H1 (cell line): ENCODE measurements at regions not wholly inside any gene's neighbourhood (a gene's known extent, or its start where the extent isn't known, plus 50 kb on each side); places are given as distances from the start of the nearest gene placed in this dataset.

Experiments used
- CTCF ChIA-PET: fragments of 300-600 bp; sonication (Branson Sonifier 250); formaldehyde crosslinking; loops from one replicate; lab custom pipeline; 2021; ENCODE audit not compliant: partially characterized antibody; lab: Charles Lee
- POLR2A ChIA-PET: fragments of 300-600 bp; sonication (Branson Sonifier 250); formaldehyde crosslinking; loops from one replicate; lab custom pipeline; 2021; ENCODE audit warnings: inconsistent platforms; ENCODE audit not compliant: partially characterized antibody; lab: Charles Lee
- DNase-seq, 2 experiments: peaks; one replicate each; pipeline versions ENCODE4 v3.0.0 to v3.0.0-alpha.2; 2010 to 2022; ENCODE audit warnings: low spot score in 2 of 2, low read depth in 1 of 2, mixed read lengths in 1 of 2
- FAIRE-seq: peaks from 2 replicates; lab custom pipeline; 2011; peaks lifted over from hg19 to GRCh38; lab: Jason Lieb, UNC
- H2AFZ ChIP-seq: 2 replicates; pipeline ENCODE4 v1.8.1; 2012; ENCODE audit warnings: low read length, inconsistent platforms
- H2AK5ac ChIP-seq: 2 replicates; pipeline ENCODE4 v1.6.1; 2013; ENCODE audit warnings: low read depth, low read length
- H2BK120ac ChIP-seq: replicated peaks from 2 replicates; pipeline ENCODE3; 2013; ENCODE audit warnings: low read depth, low read length, inconsistent platforms
- H2BK12ac ChIP-seq: 2 replicates; pipeline ENCODE4 v1.6.1; 2013; ENCODE audit warnings: low read depth, low read length
- H2BK15ac ChIP-seq: 2 replicates; pipeline ENCODE4 v1.6.1; 2013; ENCODE audit warnings: low read length
- H2BK20ac ChIP-seq: 2 replicates; pipeline ENCODE4 v1.6.1; 2013; ENCODE audit warnings: low read length
- H2BK5ac ChIP-seq: 2 replicates; pipeline ENCODE4 v1.6.1; 2013; ENCODE audit warnings: low read depth, low read length
- H3K14ac ChIP-seq: 2 replicates; pipeline ENCODE4 v1.6.1; 2013; ENCODE audit warnings: inconsistent platforms; ENCODE audit not compliant: insufficient read length
- H3K18ac ChIP-seq: 2 replicates; pipeline ENCODE4 v1.6.1; 2013; ENCODE audit warnings: low read length; ENCODE audit errors: extremely low read depth
- H3K23ac ChIP-seq: 2 replicates; pipeline ENCODE4 v1.6.1; 2013; ENCODE audit warnings: inconsistent platforms; ENCODE audit not compliant: insufficient read length
- H3K23me2 ChIP-seq: 2 replicates; pipeline ENCODE4 v1.6.1; 2013; ENCODE audit warnings: low read depth, low read length
- H3K27ac ChIP-seq: 2 replicates; pipeline ENCODE4 v1.6.1; 2011; ENCODE audit warnings: low read depth, low read length, inconsistent platforms
- H3K27me3 ChIP-seq, 4 experiments: replicated peaks in 1 of 4; 1 replicate in 1 of 4; 2 replicates in 3 of 4; pipeline versions ENCODE4 v1.6.1 to v1.8.1; 2011 to 2013; ENCODE audit warnings: low read length in 3 of 4, mild to moderate bottlenecking in 3 of 4, inconsistent platforms in 2 of 4, mixed read lengths in 2 of 4, moderate library complexity in 1 of 4; ENCODE audit not compliant: control insufficient read depth in 3 of 4, insufficient read depth in 3 of 4; ENCODE audit errors: extremely low read depth in 1 of 4
- H3K36me3 ChIP-seq, 4 experiments: 2 replicates each; pipeline versions ENCODE4 v1.6.1 to v1.8.1; 2011 to 2013; ENCODE audit warnings: mild to moderate bottlenecking in 4 of 4, low read length in 3 of 4, moderate library complexity in 2 of 4, control low read depth in 1 of 4, inconsistent platforms in 1 of 4; ENCODE audit not compliant: insufficient read depth in 4 of 4, control insufficient read depth in 2 of 4
- H3K4ac ChIP-seq: replicated peaks from 2 replicates; pipeline ENCODE3; 2013; ENCODE audit warnings: low read length, low read depth, mixed read lengths, inconsistent platforms; ENCODE audit not compliant: insufficient read length
- H3K4me1 ChIP-seq, 4 experiments: replicated peaks in 1 of 4; 1 replicate in 1 of 4; 2 replicates in 3 of 4; pipeline versions ENCODE4 v1.6.1 to v1.8.1; 2011 to 2013; ENCODE audit warnings: low read length in 3 of 4, inconsistent platforms in 2 of 4, mixed read lengths in 1 of 4; ENCODE audit not compliant: insufficient read depth in 4 of 4, control insufficient read depth in 3 of 4
- H3K4me2 ChIP-seq, 2 experiments: 2 replicates each; pipeline versions ENCODE4 v1.6.1 to v1.8.1; 2011 to 2013; ENCODE audit warnings: low read depth in 2 of 2, low read length in 2 of 2, control low read depth in 1 of 2, inconsistent platforms in 1 of 2, mild to moderate bottlenecking in 1 of 2; ENCODE audit not compliant: insufficient read depth in 1 of 2
- H3K4me3 ChIP-seq, 4 experiments: fragments of 200-600, 300-600 bp in 1 of 4; sonication (generic), shearing (Covaris generic), sonication (Bioruptor Twin) in 1 of 4; 2 replicates each; pipeline versions ENCODE4 v1.5.1 to v1.8.1; 2011 to 2016; ENCODE audit warnings: low read length in 4 of 4, low read depth in 3 of 4, control low read depth in 2 of 4, inconsistent platforms in 2 of 4, mild to moderate bottlenecking in 2 of 4, mixed read lengths in 1 of 4, moderate library complexity in 1 of 4; ENCODE audit not compliant: insufficient read depth in 2 of 4; ENCODE audit errors: extremely low read depth in 1 of 4
- H3K56ac ChIP-seq: replicated peaks from 2 replicates; pipeline ENCODE3; 2013; ENCODE audit warnings: low read depth, mild to moderate bottlenecking, mixed read lengths, low read length, inconsistent platforms; ENCODE audit not compliant: insufficient read length
- H3K79me1 ChIP-seq: 2 replicates; pipeline ENCODE4 v1.6.1; 2013; ENCODE audit warnings: low read depth, low read length, control low read depth
- H3K79me2 ChIP-seq, 2 experiments: 2 replicates each; pipeline versions ENCODE4 v1.6.1 to v1.8.1; 2012 to 2013; ENCODE audit warnings: low read length in 2 of 2, mild to moderate bottlenecking in 2 of 2, inconsistent platforms in 1 of 2; ENCODE audit not compliant: insufficient read depth in 2 of 2, control insufficient read depth in 1 of 2
- H3K9ac ChIP-seq, 4 experiments: replicated peaks in 1 of 4; 1 replicate in 1 of 4; 2 replicates in 3 of 4; pipeline versions ENCODE4 v1.6.1 to v1.8.1; 2011 to 2013; ENCODE audit warnings: low read depth in 3 of 4, low read length in 3 of 4, control low read depth in 2 of 4, mild to moderate bottlenecking in 2 of 4, moderate library complexity in 2 of 4, inconsistent platforms in 1 of 4; ENCODE audit errors: extremely low read depth in 1 of 4
- H3K9me3 ChIP-seq, 2 experiments: 2 replicates each; pipeline versions ENCODE4 v1.6.1 to v1.8.1; 2012 to 2013; ENCODE audit warnings: mild to moderate bottlenecking in 2 of 2, moderate library complexity in 2 of 2, control low read depth in 1 of 2, inconsistent platforms in 1 of 2, low read depth in 1 of 2, low read length in 1 of 2, mixed read lengths in 1 of 2; ENCODE audit not compliant: insufficient read depth in 2 of 2
- H4K20me1 ChIP-seq, 2 experiments: replicated peaks in 1 of 2; 2 replicates each; pipeline versions ENCODE3 to v1.8.1; 2011 to 2013; ENCODE audit warnings: inconsistent platforms in 2 of 2, low read length in 2 of 2, mild to moderate bottlenecking in 1 of 2; ENCODE audit not compliant: insufficient read depth in 2 of 2, control insufficient read depth in 1 of 2
- H4K5ac ChIP-seq: 2 replicates; pipeline ENCODE4 v1.6.1; 2013; ENCODE audit warnings: low read length, low read depth, mixed read lengths, inconsistent platforms; ENCODE audit not compliant: insufficient read length
- H4K8ac ChIP-seq: 2 replicates; pipeline ENCODE4 v1.8.0; 2013; ENCODE audit warnings: mild to moderate bottlenecking, moderate library complexity, low read length, inconsistent platforms; ENCODE audit not compliant: insufficient read depth; ENCODE audit errors: extremely low read depth
- H4K91ac ChIP-seq: replicated peaks from 2 replicates; pipeline ENCODE3; 2013; ENCODE audit warnings: low read length, mixed read lengths, inconsistent platforms; ENCODE audit not compliant: insufficient read length
- CBX8 ChIP-seq: fragments of 300-800, 300-1000 bp; sonication (generic); IDR thresholded peaks from 2 replicates; pipeline ENCODE4 v1.7.1; 2016; ENCODE audit warnings: low read depth, low read length, borderline replicate concordance
- CHD1 ChIP-seq: IDR thresholded peaks from 2 replicates; pipeline ENCODE4 v1.6.1; 2012; ENCODE audit warnings: low read depth, low read length, improper control_type of control experiment
- FOSL1 ChIP-seq: IDR thresholded peaks from 2 replicates; pipeline ENCODE4 v1.6.1; 2011; ENCODE audit warnings: mild to moderate bottlenecking, low read depth, low read length, moderate library complexity; ENCODE audit not compliant: insufficient read depth
- GTF2F1 ChIP-seq: IDR thresholded peaks from 2 replicates; pipeline ENCODE4 v1.6.1; 2012; ENCODE audit warnings: low read depth, low read length, improper control_type of control experiment, borderline replicate concordance
- HDAC2 ChIP-seq, 2 experiments: fragments of 300-600 bp in 1 of 2; sonication (generic) in 1 of 2; IDR thresholded peaks; 2 replicates each; pipeline ENCODE4 v1.6.1; 2011 to 2012; ENCODE audit warnings: low read depth in 2 of 2, low read length in 2 of 2, mild to moderate bottlenecking in 2 of 2, moderate library complexity in 2 of 2, borderline replicate concordance in 1 of 2, inconsistent platforms in 1 of 2
- KDM5A ChIP-seq: fragments of 200-600 bp; IDR thresholded peaks from 2 replicates; pipeline ENCODE4 v1.7.1; 2012; ENCODE audit warnings: mild to moderate bottlenecking, low read length, inconsistent platforms, mixed read lengths
- NANOG ChIP-seq: IDR thresholded peaks from 2 replicates; pipeline ENCODE4 v1.6.1; 2011; ENCODE audit warnings: low read length, low read depth, mild to moderate bottlenecking, inconsistent platforms; ENCODE audit not compliant: insufficient read depth, poor library complexity, severe bottlenecking
- RNF2 ChIP-seq: fragments of 200-900, 300-1000 bp; sonication (generic); IDR thresholded peaks from 2 replicates; pipeline ENCODE4 v1.7.1; 2016; ENCODE audit warnings: borderline replicate concordance, low read depth, mild to moderate bottlenecking, antibody characterized with exemption, low read length; ENCODE audit not compliant: poor library complexity, severe bottlenecking; ENCODE audit errors: missing control alignments
- SP2 ChIP-seq: IDR thresholded peaks from 2 replicates; pipeline ENCODE4 v1.6.1; 2012; ENCODE audit warnings: mild to moderate bottlenecking, low read length, inconsistent platforms
- SP4 ChIP-seq: IDR thresholded peaks from 2 replicates; pipeline ENCODE4 v1.6.1; 2012; ENCODE audit warnings: low read length, inconsistent platforms
- TBP ChIP-seq: IDR thresholded peaks from 2 replicates; pipeline ENCODE4 v1.6.1; 2011; ENCODE audit warnings: low read depth, low read length, improper control_type of control experiment
- TCF12 ChIP-seq: IDR thresholded peaks from 2 replicates; pipeline ENCODE4 v1.6.1; 2011; ENCODE audit warnings: low read depth, mild to moderate bottlenecking, low read length
- TEAD4 ChIP-seq: IDR thresholded peaks from 2 replicates; pipeline ENCODE4 v1.6.1; 2012; ENCODE audit warnings: low read depth, low read length, inconsistent platforms, mixed read lengths
- YY1 ChIP-seq: IDR thresholded peaks from 2 replicates; pipeline ENCODE4 v1.6.1; 2011; ENCODE audit warnings: low read depth, mild to moderate bottlenecking, low read length
- ZNF274 ChIP-seq: IDR thresholded peaks from 2 replicates; pipeline ENCODE4 v1.7.0; 2012; ENCODE audit warnings: low read length, borderline replicate concordance; ENCODE audit errors: extremely low read depth
- WGBS, 2 experiments: shearing (Covaris generic) in 1 of 2; methylation state at CpG; one replicate each; pipeline versions ENCODE4 v1.1.6 to v1.1.7; 2013 to 2015; ENCODE audit warnings: low lambda C conversion rate in 2 of 2, mixed read lengths in 2 of 2, inconsistent platforms in 1 of 2, low coverage in 1 of 2, missing lambda C conversion rate in 1 of 2; ENCODE audit not compliant: insufficient replicate concordance in 2 of 2, insufficient coverage in 1 of 2, insufficient read length in 1 of 2; ENCODE audit errors: extremely low coverage in 1 of 2, missing lambda C conversion rate in 1 of 2; 5-methylcytosine and 5-hydroxymethylcytosine counted together

GRCh38 chr12:108039794-108040193, 89.3 kb upstream of the WSCD2 start:
- no peak overlapping the region for H3K18ac ChIP-seq
- H3K23me2 ChIP-seq = no peaks in the 10 kb centered on the region
- no peak overlapping the region for H4K91ac ChIP-seq
- H3K23ac ChIP-seq = no peak overlapping the region
- no peaks in the 10 kb centered on the region for H3K79me2 ChIP-seq
- H4K20me1 ChIP-seq = no peaks in the 10 kb centered on the region
- H3K56ac ChIP-seq = no peak overlapping the region
- no peak overlapping the region for H4K8ac ChIP-seq
- no peak overlapping the region for H3K27ac ChIP-seq
- H3K79me1 ChIP-seq = no peaks in the 10 kb centered on the region
- H3K36me3 ChIP-seq = no peaks in the 10 kb centered on the region
- H2BK5ac ChIP-seq = no peak overlapping the region
- H2BK15ac ChIP-seq = no peak overlapping the region
- no peak overlapping the region for H3K14ac ChIP-seq
- no peak overlapping the region for H3K4me3 ChIP-seq
- no peaks in the 10 kb centered on the region for H3K4me1 ChIP-seq
- H2BK120ac ChIP-seq = no peak overlapping the region
- H2BK20ac ChIP-seq = no peak overlapping the region
- ChIA-PET CTCF (interaction anchor here (0.6 to 2.2 kb wide), 4 partner anchors 11 to 123 kb away, joined by 3 to 9 read pairs (median 4); no protein-coding TSS in a partner anchor), POLR2A (no interaction called here)
- FAIRE-seq (no peak), DNase-seq (no peak)
- WGBS, 2 experiments = 90% methylated on average over 4 of the region's 4 CpGs; no CpG with 5 or more reads in 1 of the 2 experiments
- H4K5ac ChIP-seq = no peak overlapping the region
- H3K4me2 ChIP-seq = no peak overlapping the region
- H3K27me3 ChIP-seq = peaks cover 5 to 14% (median 7%) of the 10 kb centered on the region in 4 experiments; a peak in 5 of 7 replicates
- no peak overlapping the region for H2AFZ ChIP-seq
- no peak overlapping the region for H2BK12ac ChIP-seq
- no peak overlapping the region for H3K4ac ChIP-seq
- no peaks in the 10 kb centered on the region for H3K9me3 ChIP-seq
- H3K9ac ChIP-seq = no peak overlapping the region
- no peak overlapping the region for H2AK5ac ChIP-seq
- TF ChIP-seq FOSL1 (no peak), YY1 (no peak), TEAD4 (no peak), RNF2 (no peak), SP4 (no peak), NANOG (no peak), TBP (no peak), CHD1 (no peak), TCF12 (no peak), CBX8 (no peak), KDM5A (no peak), ZNF274 (no peak), SP2 (no peak), GTF2F1 (no peak), HDAC2 (IDR thresholded peaks at IDR 0.05; ENCODE audit: borderline replicate concordance in 1 of 2, low read depth in 2 of 2, low read length in 2 of 2) (no peak)
